22Rv1 (cell line): ENCODE measurements at regions not wholly inside any gene's neighbourhood (a gene's known extent, or its start where the extent isn't known, plus 50 kb on each side); places are given as distances from the start of the nearest gene placed in this dataset.

Source experiments
- H3K27ac ChIP-seq: fragments of 450-650 bp; 2 replicates; pipeline ENCODE4 v1.5.1; 2017
- CTCF ChIP-seq: fragments of 450-650 bp; IDR thresholded peaks from 2 replicates; pipeline ENCODE4 v1.5.1; 2017; ENCODE audit warnings: mild to moderate bottlenecking
- ZFX ChIP-seq: fragments of 450-650 bp; IDR thresholded peaks from 2 replicates; pipeline ENCODE4 v1.6.1; 2017; ENCODE audit warnings: antibody characterized with exemption, borderline replicate concordance

- TF ChIP-seq CTCF (no peak), ZFX (no peak)
- no peak overlapping the region for H3K27ac ChIP-seq
Measured at GRCh38 chr5:8322484-8322883, 453.5 kb downstream of the MTRR start.

GRCh38 chr5:8327016-8327415, 458.1 kb downstream of the MTRR start:
- H3K27ac ChIP-seq = no peak overlapping the region
- TF ChIP-seq ZFX = no peak

- H3K27ac ChIP-seq = no peak overlapping the region
- TF ChIP-seq CTCF = no peak
- no peak for TF ChIP-seq ZFX
Measured at GRCh38 chr5:8329773-8330172, 460.8 kb downstream of the MTRR start.

GRCh38 chr5:8332666-8333445, 463.9 kb downstream of the MTRR start:
- no peak for TF ChIP-seq ZFX
- TF ChIP-seq CTCF = no peak
- no peak overlapping the region for H3K27ac ChIP-seq

GRCh38 chr5:8333485-8333884, 464.5 kb downstream of the MTRR start:
- TF ChIP-seq ZFX (no peak), CTCF (no peak)
- no peak overlapping the region for H3K27ac ChIP-seq

GRCh38 chr5:8333977-8334376, 465.0 kb downstream of the MTRR start:
- no peak overlapping the region for H3K27ac ChIP-seq
- TF ChIP-seq CTCF (no peak), ZFX (no peak)

GRCh38 chr5:8340261-8340660, 471.3 kb downstream of the MTRR start:
- H3K27ac ChIP-seq = no peak overlapping the region
- TF ChIP-seq ZFX (no peak), CTCF (no peak)
